GM10248 (cell line): ENCODE measurements at regions not wholly inside any gene's neighbourhood (a gene's known extent, or its start where the extent isn't known, plus 50 kb on each side); places are given as distances from the start of the nearest gene placed in this dataset.

Source experiments
- CTCF ChIA-PET: fragments of 300-600 bp; sonication (Branson Sonifier 250); formaldehyde crosslinking; extraction: SDS; loops from one replicate; lab custom pipeline; 2021; ENCODE audit warnings: antibody characterized with exemption; lab: Yijun Ruan, JAX
- POLR2A ChIA-PET: fragments of 350-650 bp; sonication (Branson Sonifier 250); formaldehyde crosslinking; extraction: SDS; loops from one replicate; lab custom pipeline; 2020; ENCODE audit warnings: antibody characterized with exemption; lab: Yijun Ruan, JAX
- DNase-seq: peaks from one replicate; pipeline ENCODE4 v3.0.0; 2012; ENCODE audit errors: extremely low spot score
- TF ChIP-seq, protein P1 (sequence below): IDR thresholded peaks from 2 replicates; pipeline ENCODE4 v1.5.1; 2012; ENCODE audit warnings: mild to moderate bottlenecking, low read depth; ENCODE audit errors: extremely low read depth, missing control alignments, control extremely low read depth

DNA sequence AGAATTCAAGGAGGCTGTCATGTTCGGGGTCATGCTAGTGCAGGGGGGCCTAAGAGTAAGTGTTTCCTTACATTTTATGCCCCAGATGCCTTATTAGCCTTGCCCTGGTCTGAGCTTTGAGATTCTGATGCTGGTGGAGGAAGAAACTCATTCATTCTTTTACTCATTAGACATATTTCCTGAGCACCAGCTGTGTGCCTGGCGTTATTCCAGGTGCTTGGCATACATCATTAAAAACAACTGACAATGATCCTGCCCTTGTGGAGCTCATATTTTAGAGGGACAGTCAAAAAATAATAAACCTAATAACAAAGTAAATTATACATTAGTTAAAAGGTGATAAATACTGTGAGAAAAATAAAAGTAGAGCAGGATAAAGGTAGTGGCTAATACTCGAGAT lies 138.9 kb upstream of the SGCD start:
- DNase-seq, result no peak
- POLR2A ChIA-PET, result no interaction called here
- TF ChIP-seq, protein P1, sequence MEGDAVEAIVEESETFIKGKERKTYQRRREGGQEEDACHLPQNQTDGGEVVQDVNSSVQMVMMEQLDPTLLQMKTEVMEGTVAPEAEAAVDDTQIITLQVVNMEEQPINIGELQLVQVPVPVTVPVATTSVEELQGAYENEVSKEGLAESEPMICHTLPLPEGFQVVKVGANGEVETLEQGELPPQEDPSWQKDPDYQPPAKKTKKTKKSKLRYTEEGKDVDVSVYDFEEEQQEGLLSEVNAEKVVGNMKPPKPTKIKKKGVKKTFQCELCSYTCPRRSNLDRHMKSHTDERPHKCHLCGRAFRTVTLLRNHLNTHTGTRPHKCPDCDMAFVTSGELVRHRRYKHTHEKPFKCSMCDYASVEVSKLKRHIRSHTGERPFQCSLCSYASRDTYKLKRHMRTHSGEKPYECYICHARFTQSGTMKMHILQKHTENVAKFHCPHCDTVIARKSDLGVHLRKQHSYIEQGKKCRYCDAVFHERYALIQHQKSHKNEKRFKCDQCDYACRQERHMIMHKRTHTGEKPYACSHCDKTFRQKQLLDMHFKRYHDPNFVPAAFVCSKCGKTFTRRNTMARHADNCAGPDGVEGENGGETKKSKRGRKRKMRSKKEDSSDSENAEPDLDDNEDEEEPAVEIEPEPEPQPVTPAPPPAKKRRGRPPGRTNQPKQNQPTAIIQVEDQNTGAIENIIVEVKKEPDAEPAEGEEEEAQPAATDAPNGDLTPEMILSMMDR, result no peak
- CTCF ChIA-PET, result interaction anchor here (0.9 to 1.0 kb wide), 2 partner anchors 16 to 26 kb away, joined by 3 read pairs; no protein-coding TSS in a partner anchor

DNA sequence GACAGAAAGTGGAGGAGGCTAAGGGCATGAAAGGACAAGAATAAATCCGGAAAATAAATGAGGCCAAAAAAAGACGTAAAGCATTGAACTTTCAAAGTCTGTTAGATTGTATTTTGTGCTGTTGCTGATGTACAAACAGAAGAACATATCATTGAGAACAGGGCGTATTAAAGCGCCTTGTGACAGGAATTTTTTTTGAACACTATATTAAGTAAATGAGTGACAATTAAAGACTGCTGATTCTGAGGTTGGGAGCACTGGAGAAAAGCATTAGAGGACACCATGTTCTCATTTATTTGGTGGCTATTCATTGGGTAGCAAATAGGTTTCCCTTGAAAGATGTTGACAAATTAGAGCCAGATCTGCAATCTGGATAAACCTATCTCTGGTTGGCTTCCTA lies 137.3 kb upstream of the SGCD start:
- CTCF ChIA-PET, result no interaction called here
- DNase-seq, result no peak
- TF ChIP-seq, protein P1, result no peak
- POLR2A ChIA-PET, result no interaction called here

- POLR2A ChIA-PET, result no interaction called here
- CTCF ChIA-PET, result interaction anchor here (1.0 kb wide), 1 partner anchor 10 kb away, joined by 3 read pairs; no protein-coding TSS in a partner anchor
- TF ChIP-seq, protein P1, result no peak
Measured at GRCh38 chr5:156191547-156191946, 135.4 kb upstream of the SGCD start.

GRCh38 chr5:156197042-156197635 lies 129.8 kb upstream of the SGCD start:
- ChIA-PET POLR2A (no interaction called here), CTCF (no interaction called here)
- TF ChIP-seq, protein P1, result no peak
- DNase-seq, result no peak

More at GRCh38 chr5:156191547-156191946, 135.4 kb upstream of the SGCD start:
- no peak for DNase-seq

DNA sequence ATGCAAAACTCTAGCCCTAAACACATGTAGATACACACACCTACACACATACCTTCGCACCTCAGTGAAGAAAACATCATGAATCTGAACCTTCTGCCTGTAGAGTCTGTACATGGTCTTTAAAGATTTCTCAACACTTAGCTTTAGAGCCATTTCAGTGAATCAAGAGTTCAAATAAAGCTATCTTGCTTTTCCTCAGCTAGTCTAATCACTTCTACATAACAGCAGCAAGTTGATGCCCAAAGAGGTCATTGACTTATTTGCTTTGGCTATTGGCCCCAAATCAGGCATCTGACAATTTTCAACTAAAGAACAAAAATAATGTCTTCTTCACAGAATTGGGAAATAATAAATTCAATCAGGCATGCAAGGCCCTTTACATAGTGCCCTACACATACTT lies 127.9 kb upstream of the SGCD start:
- TF ChIP-seq, protein P1, result no peak
- POLR2A ChIA-PET, result no interaction called here
- CTCF ChIA-PET, result no interaction called here
- DNase-seq, result no peak

GRCh38 chr5:156200938-156201787 lies 125.8 kb upstream of the SGCD start:
- DNase-seq, result no peak
- TF ChIP-seq, protein P1, result no peak
- ChIA-PET CTCF (interaction anchor here (1.4 kb wide), 1 partner anchor 11 kb away, joined by 3 read pairs; no protein-coding TSS in a partner anchor), POLR2A (no interaction called here)
